ENCODE measurements at regions not wholly inside any gene's neighbourhood (a gene's known extent, or its start where the extent isn't known, plus 50 kb on each side); places are given as distances from the start of the nearest gene placed in this dataset.
A peak's percentile ranks its signal among the peaks of the same experiment; 100 is the strongest.

DNA sequence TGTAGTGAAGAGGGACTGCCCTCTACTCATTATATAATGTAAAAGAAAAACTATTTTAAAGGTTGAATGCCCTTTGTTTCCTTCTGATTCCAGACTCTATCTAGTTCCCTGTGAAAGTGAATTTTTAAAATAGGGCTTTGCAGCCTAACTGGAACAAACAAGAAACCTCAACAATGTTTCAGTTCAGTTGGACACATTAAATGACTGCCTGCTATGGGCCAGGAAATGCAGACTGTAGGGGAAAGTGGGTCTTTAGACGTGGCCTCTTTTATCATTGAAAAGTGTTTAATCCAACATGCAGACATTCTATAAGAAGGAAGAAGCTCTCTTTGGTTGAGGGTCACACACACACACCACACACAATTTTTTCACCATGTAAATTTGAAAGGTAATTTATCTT, 289.1 kb downstream of the ICE1 start:
- no peak for DNase-seq

DNA sequence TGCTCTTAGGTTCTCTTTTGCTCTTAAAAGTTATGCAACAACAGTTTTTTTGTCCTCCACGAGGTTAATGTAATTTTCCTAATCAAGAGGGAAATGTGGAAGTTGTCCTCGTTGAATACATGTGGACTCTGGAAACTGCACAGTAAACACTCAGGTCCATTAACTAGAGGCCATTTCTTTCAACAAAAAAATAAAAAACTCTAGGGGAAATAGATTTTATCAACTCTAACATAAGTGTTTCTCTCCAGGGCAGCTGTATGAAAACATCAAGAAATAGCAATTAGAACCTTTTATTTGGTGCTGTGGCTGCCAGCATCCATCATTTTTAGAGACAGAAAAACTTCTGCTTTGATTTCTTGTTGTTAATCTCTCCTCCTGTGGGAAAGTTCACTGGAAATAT, 288.6 kb downstream of the ICE1 start:
- DNase-seq, result no peak

DNA sequence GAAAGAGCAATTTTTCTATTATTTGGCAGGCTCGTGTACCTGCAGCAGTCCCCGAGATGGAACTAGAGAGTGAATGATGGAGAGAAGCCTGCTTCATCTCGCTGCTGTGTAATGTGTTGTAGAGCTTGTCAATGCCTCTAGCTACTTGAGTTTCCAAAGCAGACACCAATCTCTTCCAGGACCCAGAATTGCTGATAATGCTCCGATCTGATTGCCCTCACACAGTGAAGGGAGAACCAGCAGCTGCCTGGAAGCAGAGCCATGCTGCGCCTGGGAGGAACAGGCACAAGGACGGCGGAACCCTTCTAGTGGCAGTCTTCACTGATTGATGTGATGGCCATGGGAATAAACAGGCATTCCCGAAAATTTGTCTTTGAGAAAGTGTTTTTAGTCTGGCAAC, 288.0 kb downstream of the ICE1 start:
- DNase-seq, result no peak

DNA sequence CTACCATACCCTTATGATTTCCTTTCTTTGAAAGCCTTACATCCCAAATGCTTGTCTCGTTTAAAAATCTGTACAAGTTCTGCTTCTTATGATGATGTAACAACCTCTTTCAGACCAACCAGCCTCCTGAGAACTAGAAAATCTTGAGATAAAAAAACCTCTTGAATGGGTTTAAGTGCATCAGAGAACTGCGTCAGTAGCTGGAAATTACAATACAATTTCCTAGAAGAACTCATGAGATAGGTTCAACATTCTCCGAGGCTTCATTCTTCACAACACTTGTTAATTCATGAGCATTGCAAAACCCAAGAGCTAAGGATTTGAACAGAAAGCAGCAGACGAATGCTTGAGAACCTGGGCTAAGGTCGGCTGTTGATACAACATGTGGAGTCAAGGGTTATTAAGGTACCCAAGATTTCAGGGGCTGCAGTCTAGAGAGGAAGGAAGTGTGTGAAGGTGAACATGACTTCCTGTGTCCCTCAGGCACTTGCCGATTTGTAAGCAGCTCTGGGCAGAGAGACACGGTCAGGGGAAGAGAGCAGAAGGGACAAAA, 286.0 kb downstream of the ICE1 start:
- no peak for DNase-seq

DNA sequence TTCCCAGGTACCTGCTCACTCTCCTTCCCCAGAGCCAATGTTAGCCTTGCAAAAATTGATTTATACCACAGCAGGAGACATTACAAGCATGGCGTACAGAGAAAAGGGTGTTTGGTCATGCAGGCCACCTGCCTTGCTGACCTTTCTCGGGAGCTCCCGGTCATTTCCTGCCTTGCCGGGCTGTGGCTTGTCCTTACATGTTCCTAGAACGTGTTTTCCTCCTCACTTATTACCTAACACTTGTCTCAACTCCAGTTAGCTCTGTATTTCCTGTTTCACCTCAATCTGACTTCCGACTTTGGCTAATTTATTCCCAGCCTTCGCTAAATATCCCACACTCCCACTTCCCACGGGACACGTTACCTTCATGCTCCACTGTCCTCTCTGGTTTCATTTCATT, 282.5 kb downstream of the ICE1 start:
- no peak for DNase-seq

DNA sequence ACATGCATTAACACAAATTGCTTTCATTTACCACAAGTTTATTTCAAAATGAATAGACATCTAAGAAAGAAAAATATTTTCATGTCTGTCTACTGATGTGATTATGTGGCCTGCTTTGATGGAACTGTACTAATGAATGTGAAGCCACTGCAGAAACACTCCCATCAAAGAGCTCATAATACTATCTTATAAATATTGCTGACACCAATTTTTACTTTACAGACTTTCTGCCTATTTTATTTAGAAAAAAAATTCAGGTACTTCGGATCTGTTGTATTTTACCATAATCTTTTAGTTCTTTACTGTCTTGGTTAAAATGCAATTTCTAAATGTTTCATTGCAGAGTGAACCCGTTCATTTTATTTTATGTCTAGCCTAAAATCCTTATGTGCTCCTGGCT, 281.9 kb downstream of the ICE1 start:
- no peak for DNase-seq

DNA sequence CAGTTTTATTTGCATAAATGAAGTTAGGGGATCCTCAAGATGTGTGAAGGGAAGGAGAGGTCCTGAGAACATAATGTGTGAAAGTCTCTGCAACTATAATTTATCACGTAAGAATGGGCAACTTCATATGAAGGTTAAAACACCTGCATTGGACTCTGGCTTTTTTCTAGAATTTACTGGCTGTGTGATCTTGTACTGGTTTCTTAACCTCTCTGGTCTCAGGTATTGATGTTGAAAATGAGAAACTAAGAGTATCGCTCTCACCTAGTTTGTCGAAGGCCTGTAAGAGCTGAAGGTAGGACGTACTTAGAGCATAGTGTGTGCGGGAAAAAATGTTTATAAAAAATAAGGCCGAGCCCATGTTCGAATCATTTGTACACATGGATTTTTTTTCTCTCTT, 280.5 kb downstream of the ICE1 start:
- no peak for DNase-seq

DNA sequence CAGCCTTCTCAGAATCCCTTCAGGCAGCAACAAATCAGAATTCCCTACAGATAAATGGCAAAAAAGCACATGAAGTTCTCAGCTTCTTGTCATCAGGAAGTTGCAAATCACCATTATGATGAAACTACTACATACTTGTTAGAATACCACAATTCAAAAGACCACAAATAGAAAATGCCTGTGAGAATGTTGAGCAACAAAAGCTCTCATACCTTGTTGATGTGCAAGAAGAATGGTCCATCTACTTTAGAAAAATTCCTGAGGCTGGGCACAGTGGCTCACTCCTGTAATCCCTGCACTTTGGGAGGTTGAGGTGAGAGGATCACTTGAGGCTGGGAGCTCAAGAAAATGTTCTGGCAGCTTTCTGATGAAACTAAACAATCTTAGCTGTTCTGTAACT, 278.1 kb downstream of the ICE1 start:
- no peak for DNase-seq

DNA sequence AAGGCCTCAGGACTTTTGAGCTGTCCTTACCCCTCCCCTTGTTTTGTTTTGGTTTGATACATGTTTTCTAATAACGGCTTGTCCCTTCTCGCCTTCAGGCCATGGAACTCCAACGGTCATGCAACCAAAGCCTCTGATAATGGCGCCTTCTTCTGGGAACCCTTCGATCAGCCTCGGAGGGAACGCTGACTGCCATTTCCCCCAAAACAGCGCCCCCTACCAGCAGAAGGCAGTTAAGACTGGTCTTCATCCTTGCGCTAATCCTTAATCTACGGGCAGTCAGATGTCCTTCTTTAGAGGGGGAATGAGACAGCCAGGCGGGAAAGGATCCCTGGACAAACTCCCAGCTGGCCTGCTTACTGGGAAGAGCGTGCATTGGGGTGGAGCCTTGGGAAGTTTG, 276.6 kb downstream of the ICE1 start:
- DNase-seq, result no peak

DNA sequence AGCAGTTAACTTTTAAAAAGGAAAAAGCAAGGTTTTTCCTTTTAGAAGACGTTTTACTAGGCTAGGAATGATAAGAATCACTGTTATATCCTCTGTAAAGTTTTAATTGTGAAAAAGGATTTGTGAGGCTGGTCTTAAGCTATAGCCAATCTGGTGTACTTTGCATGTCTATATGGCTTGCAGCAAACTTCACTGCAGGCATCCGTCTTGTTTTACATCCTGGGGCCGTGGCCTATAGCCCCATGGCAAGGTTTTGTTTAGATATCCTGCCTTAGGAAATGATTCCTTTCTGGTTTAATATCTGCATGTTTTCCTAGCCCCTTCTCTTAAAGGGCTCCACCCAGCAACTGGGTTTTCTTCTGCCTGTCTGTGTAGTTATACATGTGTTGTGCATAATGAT, 272.8 kb downstream of the ICE1 start:
- DNase-seq, result no peak

DNA sequence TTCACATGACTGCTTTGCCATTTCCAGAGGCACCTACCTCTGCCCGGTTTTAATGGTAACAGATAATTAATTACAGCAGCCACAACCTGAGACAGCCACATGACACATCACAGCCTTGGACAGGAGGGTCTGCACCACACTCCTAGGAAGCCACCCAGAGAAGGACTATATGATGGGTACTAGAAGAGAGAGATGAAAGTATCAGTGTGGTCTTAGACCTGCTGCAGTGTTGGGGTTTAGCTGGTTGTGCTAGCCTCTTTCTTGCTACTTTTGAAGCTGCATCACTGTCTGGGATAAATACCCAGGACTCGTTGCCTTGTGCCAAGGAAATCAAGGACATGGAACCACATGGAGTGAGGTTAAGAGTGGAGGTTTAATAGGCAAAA, 266.4 kb downstream of the ICE1 start:
- DNase-seq, result no peak

DNA sequence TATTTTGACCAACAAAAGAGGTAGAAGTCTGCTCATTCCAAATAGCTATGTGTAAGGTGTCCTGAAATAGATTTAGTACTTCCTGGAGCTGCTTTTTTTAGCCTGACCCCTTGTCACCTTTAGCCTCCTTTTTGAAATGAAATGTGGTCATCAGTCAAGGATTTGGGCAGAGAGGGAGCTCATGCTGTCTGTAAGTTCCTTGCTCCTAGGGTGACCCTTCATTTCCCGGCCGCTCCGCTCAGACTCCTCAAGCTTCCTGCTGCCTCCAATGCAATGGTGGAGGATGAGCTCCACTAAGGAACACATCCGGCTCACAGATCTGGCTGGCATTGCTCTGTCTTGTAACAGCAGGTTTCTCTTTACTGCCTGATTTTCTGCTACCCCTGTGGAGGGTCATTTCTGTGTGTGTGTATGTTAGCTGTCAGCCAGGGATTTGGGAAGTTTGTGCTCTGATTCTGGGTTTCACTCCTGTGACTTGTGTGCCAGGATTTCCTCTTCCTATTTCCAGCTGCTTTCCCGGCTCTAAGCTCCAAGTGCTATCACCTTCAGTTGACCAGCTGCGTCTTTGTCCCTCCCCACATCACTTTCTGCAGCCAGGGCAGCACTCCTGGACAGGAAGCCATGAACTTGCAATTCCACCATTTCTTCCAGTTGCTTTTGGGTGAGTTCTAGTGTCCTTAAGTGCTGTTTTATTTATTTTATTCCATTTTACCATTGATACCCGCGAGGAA, 265.9 kb downstream of the ICE1 start:
- DNase-seq, result no peak

DNA sequence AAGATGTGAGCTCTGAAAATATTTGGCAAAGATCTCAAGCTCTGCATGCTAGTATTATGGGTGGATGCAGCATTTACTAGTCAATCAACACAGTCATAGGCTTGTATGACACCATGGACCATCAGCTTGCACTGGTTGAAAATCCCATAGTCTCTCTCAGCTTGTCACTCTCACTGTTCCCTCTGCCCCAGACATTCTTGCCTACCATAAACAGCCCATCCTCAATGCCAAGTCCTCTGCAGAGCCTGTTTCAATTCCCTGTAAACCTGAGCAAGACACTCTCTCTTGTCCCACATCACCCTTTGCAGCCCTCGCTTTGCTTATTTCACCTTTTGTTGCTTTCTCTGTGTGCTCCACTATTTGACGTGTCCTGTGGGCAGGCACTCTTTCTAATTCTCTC, 264.6 kb downstream of the ICE1 start:
- DNase-seq, result no peak

DNA sequence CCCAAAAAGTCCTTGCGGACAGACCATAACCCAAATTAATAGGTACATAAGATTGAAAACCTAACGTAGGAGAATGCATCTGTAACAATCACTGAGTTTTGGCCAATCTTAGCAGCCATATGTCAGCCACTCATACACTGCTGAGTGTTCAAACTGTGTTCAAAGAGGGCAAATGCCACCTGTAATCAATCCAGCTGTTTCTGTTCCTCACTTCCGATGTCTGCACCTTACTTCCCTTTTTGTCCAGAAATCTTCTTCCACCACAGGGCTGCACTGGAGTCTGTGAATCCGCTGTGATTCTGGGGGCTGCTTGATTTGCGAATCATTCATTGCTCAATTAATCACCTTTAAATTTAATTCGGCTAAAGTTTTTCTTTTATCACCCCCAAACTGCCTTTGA, 263.9 kb downstream of the ICE1 start:
- no peak for DNase-seq

DNA sequence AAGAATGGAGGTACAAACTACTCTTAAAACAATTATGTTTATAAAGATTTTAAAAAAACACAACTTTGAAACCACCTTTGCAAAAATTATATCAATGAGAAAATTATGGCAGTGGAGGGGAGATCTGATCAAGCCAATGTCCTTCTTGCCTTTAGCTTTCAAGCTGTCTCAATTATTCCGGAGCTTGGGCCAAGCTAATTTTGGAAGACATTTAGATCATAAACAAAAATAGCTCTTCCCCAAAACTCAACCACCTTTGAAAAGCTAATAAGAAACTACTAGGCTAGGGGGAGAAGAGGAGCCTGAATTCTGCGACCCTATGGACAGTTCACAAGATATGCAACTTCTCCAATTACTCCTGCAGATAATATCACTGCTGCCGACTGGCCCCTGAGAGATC, 263.3 kb downstream of the ICE1 start:
- no peak for DNase-seq

DNA sequence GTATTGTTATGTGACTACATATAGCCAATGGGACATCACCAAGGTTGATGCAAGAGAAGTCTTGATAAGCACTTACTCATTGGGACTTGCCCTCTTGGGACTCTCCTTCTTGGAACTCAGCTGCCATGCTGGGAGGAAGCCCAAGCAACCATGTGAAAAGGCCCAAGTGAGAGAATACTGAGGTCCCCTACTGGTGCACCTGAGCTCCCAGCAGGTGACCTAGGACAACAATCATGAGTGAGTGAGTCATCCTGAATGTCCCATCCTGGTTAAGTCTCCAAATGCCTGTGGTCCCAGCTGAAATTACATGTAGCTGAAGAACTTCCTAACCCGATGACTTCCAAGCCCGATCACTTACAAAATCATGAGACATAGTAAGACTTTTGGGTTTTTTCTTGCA, 260.7 kb downstream of the ICE1 start:
- DNase-seq, result no peak

DNA sequence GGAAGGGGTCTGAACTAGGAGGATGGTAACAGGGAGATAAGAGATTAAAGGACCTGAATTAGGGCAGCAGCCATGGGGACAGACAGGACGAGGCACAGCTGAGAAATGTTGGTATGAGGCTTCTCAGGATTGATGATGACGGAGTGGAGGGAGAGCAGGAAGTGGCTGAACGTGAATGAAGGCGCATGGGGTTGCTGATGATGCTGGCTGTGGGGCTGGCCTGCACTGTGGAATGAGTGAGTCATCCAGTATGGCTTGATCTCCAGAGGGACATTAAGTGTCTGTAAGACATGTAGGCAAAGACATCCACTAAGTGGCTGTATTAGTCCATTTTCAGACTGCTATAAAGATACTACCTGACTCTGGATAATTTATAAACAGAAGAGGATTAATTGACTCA, 256.4 kb downstream of the ICE1 start:
- peak; percentile 3 for DNase-seq

DNA sequence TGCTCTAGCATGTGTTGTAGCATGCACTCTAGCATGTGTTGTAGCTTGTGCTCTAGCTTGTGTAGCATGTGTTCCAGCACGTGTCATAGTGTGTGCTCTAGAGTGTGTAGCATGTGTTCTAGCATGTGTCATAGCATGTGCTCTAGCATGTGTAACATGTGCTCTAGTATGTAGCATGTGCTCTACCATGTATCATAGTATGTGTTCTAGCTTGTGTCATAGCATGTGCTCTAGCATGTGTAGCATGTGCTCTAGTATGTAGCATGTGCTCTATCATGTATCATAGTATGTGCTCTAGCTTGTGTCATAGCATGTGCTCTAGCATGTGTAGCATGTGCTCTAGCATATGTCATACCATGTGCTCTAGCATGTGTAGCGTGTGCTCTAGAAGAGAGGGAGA, 255.3 kb downstream of the ICE1 start:
- no peak for DNase-seq

DNA sequence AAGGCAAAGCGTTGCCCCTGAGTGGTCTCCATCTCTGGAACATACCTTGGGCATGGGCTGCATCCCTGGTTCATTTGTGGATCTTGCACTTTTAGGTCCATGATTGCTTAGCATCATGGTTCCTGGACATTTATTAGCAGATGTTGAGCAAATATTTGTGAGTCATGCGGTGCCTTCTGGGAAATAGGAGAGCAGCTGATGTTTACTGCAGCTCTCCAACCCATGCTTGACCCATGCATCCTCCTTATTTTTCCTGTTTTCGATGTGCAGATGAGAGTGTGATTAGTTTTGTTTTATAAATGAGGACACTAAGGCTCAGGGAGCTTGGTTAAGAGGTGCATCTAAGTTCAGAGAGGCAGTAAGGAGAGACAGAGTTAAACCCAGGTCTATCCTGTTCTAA, 253.7 kb downstream of the ICE1 start:
- DNase-seq, result no peak

DNA sequence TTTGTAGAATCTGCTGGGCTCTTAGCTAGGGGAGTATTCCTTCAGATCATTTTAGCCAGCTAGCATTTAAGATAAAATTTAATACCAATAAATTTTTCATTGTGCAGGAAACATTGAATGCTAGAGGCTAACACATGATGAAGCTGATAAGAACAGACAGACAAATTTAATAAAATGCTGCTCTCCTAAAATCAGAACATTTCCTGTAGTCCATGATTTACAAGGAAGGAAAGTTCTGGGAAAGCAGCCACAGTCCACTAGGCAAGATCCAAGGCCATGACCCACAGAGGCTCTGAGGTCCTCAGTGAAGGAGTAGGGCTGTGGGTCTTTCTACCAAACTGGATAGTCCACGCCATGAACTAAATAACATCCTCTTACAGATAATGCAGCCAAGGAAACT, 253.0 kb downstream of the ICE1 start:
- no peak for DNase-seq

DNA sequence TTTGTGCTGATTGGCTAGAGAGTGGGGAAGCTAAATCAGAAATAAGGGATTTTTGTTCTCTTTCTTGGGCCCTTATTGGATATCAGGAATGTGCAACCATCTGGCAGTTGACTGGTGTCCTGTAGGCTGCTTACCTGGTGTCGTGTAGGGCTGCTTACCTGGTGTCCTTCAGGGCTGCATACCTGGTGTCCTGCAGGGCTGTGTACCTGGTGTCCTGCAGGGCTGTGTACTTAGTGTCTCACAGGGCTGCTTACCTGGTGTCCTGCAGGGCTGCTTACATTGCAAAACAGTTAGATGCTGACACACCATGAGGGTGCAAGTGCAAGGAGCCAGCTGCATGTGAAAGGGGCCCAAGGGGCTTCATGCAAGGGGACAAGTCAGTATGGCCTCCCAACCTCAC, 249.3 kb downstream of the ICE1 start:
- no peak for DNase-seq

DNA sequence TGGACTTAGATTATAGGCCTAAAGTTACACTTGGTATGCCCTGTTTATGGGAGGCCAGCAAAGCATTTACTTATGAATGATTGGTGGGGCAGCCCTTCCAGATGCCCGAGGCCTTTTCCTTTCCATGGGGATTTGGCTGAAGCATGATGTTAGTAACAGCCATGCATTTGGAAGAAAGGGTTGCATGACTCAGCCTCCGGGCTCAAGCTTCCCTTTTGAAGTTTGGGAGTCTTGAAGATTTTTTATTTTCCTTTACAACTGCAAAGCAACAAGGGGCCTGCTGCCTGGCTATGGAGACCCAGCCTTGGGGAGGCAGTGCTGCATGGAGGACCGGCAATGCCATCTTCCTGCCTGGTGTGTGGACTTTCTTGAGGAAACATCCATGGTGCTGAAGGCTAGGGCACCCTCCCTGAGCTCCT, 244.7 kb downstream of the ICE1 start:
- no peak for DNase-seq

DNA sequence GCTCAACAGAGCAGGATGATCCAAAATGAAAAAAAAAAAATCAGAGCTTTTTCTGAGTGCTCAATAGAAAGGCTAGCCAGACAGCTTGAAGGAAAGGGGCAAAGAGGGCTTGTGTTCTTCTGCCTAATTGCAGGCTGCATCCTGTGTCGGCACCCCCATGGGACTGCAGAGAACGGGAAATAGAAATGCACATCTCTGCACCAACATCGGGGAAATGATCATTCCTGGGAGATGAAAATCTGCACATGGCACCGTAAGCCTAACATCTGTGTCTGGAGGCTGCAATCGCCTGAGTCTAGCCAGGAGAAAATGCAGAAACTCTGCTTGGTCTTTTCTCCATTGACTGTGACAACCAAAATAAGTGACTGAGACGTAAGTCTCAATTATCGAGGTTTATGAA, 243.9 kb downstream of the ICE1 start:
- no peak for DNase-seq

DNA sequence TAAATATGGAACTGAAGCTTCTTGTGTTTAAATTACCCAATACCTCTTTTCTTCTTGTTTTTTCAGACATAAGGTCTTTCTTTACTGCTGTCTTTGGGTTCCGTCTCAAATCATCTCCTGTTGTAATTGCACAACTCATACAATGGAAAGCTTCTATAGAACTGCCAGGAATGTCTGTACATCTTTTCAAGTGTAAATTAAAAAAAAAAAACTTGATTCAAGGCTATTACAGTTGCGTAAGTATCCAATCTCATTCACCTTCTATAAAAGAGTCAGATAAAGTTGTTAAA, 243.5 kb downstream of the ICE1 start:
- DNase-seq, result no peak
